ENCODE measurements at regions not wholly inside any gene's neighbourhood (a gene's known extent, or its start where the extent isn't known, plus 50 kb on each side); places are given as distances from the start of the nearest gene placed in this dataset.

DNA sequence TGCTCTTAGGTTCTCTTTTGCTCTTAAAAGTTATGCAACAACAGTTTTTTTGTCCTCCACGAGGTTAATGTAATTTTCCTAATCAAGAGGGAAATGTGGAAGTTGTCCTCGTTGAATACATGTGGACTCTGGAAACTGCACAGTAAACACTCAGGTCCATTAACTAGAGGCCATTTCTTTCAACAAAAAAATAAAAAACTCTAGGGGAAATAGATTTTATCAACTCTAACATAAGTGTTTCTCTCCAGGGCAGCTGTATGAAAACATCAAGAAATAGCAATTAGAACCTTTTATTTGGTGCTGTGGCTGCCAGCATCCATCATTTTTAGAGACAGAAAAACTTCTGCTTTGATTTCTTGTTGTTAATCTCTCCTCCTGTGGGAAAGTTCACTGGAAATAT, 288.6 kb downstream of the ICE1 start:
- no peak for DNase-seq

DNA sequence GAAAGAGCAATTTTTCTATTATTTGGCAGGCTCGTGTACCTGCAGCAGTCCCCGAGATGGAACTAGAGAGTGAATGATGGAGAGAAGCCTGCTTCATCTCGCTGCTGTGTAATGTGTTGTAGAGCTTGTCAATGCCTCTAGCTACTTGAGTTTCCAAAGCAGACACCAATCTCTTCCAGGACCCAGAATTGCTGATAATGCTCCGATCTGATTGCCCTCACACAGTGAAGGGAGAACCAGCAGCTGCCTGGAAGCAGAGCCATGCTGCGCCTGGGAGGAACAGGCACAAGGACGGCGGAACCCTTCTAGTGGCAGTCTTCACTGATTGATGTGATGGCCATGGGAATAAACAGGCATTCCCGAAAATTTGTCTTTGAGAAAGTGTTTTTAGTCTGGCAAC, 288.0 kb downstream of the ICE1 start:
- DNase-seq = no peak

DNA sequence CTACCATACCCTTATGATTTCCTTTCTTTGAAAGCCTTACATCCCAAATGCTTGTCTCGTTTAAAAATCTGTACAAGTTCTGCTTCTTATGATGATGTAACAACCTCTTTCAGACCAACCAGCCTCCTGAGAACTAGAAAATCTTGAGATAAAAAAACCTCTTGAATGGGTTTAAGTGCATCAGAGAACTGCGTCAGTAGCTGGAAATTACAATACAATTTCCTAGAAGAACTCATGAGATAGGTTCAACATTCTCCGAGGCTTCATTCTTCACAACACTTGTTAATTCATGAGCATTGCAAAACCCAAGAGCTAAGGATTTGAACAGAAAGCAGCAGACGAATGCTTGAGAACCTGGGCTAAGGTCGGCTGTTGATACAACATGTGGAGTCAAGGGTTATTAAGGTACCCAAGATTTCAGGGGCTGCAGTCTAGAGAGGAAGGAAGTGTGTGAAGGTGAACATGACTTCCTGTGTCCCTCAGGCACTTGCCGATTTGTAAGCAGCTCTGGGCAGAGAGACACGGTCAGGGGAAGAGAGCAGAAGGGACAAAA, 286.0 kb downstream of the ICE1 start:
- DNase-seq = no peak

DNA sequence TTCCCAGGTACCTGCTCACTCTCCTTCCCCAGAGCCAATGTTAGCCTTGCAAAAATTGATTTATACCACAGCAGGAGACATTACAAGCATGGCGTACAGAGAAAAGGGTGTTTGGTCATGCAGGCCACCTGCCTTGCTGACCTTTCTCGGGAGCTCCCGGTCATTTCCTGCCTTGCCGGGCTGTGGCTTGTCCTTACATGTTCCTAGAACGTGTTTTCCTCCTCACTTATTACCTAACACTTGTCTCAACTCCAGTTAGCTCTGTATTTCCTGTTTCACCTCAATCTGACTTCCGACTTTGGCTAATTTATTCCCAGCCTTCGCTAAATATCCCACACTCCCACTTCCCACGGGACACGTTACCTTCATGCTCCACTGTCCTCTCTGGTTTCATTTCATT, 282.5 kb downstream of the ICE1 start:
- no peak for DNase-seq

DNA sequence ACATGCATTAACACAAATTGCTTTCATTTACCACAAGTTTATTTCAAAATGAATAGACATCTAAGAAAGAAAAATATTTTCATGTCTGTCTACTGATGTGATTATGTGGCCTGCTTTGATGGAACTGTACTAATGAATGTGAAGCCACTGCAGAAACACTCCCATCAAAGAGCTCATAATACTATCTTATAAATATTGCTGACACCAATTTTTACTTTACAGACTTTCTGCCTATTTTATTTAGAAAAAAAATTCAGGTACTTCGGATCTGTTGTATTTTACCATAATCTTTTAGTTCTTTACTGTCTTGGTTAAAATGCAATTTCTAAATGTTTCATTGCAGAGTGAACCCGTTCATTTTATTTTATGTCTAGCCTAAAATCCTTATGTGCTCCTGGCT, 281.9 kb downstream of the ICE1 start:
- DNase-seq = no peak

DNA sequence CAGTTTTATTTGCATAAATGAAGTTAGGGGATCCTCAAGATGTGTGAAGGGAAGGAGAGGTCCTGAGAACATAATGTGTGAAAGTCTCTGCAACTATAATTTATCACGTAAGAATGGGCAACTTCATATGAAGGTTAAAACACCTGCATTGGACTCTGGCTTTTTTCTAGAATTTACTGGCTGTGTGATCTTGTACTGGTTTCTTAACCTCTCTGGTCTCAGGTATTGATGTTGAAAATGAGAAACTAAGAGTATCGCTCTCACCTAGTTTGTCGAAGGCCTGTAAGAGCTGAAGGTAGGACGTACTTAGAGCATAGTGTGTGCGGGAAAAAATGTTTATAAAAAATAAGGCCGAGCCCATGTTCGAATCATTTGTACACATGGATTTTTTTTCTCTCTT, 280.5 kb downstream of the ICE1 start:
- DNase-seq = no peak

DNA sequence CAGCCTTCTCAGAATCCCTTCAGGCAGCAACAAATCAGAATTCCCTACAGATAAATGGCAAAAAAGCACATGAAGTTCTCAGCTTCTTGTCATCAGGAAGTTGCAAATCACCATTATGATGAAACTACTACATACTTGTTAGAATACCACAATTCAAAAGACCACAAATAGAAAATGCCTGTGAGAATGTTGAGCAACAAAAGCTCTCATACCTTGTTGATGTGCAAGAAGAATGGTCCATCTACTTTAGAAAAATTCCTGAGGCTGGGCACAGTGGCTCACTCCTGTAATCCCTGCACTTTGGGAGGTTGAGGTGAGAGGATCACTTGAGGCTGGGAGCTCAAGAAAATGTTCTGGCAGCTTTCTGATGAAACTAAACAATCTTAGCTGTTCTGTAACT, 278.1 kb downstream of the ICE1 start:
- DNase-seq = no peak

DNA sequence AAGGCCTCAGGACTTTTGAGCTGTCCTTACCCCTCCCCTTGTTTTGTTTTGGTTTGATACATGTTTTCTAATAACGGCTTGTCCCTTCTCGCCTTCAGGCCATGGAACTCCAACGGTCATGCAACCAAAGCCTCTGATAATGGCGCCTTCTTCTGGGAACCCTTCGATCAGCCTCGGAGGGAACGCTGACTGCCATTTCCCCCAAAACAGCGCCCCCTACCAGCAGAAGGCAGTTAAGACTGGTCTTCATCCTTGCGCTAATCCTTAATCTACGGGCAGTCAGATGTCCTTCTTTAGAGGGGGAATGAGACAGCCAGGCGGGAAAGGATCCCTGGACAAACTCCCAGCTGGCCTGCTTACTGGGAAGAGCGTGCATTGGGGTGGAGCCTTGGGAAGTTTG, 276.6 kb downstream of the ICE1 start:
- peak; percentile 26 for DNase-seq

DNA sequence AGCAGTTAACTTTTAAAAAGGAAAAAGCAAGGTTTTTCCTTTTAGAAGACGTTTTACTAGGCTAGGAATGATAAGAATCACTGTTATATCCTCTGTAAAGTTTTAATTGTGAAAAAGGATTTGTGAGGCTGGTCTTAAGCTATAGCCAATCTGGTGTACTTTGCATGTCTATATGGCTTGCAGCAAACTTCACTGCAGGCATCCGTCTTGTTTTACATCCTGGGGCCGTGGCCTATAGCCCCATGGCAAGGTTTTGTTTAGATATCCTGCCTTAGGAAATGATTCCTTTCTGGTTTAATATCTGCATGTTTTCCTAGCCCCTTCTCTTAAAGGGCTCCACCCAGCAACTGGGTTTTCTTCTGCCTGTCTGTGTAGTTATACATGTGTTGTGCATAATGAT, 272.8 kb downstream of the ICE1 start:
- DNase-seq = no peak

DNA sequence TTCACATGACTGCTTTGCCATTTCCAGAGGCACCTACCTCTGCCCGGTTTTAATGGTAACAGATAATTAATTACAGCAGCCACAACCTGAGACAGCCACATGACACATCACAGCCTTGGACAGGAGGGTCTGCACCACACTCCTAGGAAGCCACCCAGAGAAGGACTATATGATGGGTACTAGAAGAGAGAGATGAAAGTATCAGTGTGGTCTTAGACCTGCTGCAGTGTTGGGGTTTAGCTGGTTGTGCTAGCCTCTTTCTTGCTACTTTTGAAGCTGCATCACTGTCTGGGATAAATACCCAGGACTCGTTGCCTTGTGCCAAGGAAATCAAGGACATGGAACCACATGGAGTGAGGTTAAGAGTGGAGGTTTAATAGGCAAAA, 266.4 kb downstream of the ICE1 start:
- no peak for DNase-seq

DNA sequence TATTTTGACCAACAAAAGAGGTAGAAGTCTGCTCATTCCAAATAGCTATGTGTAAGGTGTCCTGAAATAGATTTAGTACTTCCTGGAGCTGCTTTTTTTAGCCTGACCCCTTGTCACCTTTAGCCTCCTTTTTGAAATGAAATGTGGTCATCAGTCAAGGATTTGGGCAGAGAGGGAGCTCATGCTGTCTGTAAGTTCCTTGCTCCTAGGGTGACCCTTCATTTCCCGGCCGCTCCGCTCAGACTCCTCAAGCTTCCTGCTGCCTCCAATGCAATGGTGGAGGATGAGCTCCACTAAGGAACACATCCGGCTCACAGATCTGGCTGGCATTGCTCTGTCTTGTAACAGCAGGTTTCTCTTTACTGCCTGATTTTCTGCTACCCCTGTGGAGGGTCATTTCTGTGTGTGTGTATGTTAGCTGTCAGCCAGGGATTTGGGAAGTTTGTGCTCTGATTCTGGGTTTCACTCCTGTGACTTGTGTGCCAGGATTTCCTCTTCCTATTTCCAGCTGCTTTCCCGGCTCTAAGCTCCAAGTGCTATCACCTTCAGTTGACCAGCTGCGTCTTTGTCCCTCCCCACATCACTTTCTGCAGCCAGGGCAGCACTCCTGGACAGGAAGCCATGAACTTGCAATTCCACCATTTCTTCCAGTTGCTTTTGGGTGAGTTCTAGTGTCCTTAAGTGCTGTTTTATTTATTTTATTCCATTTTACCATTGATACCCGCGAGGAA, 265.9 kb downstream of the ICE1 start:
- no peak for DNase-seq

DNA sequence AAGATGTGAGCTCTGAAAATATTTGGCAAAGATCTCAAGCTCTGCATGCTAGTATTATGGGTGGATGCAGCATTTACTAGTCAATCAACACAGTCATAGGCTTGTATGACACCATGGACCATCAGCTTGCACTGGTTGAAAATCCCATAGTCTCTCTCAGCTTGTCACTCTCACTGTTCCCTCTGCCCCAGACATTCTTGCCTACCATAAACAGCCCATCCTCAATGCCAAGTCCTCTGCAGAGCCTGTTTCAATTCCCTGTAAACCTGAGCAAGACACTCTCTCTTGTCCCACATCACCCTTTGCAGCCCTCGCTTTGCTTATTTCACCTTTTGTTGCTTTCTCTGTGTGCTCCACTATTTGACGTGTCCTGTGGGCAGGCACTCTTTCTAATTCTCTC, 264.6 kb downstream of the ICE1 start:
- DNase-seq = no peak

DNA sequence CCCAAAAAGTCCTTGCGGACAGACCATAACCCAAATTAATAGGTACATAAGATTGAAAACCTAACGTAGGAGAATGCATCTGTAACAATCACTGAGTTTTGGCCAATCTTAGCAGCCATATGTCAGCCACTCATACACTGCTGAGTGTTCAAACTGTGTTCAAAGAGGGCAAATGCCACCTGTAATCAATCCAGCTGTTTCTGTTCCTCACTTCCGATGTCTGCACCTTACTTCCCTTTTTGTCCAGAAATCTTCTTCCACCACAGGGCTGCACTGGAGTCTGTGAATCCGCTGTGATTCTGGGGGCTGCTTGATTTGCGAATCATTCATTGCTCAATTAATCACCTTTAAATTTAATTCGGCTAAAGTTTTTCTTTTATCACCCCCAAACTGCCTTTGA, 263.9 kb downstream of the ICE1 start:
- DNase-seq = no peak

DNA sequence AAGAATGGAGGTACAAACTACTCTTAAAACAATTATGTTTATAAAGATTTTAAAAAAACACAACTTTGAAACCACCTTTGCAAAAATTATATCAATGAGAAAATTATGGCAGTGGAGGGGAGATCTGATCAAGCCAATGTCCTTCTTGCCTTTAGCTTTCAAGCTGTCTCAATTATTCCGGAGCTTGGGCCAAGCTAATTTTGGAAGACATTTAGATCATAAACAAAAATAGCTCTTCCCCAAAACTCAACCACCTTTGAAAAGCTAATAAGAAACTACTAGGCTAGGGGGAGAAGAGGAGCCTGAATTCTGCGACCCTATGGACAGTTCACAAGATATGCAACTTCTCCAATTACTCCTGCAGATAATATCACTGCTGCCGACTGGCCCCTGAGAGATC, 263.3 kb downstream of the ICE1 start:
- no peak for DNase-seq

DNA sequence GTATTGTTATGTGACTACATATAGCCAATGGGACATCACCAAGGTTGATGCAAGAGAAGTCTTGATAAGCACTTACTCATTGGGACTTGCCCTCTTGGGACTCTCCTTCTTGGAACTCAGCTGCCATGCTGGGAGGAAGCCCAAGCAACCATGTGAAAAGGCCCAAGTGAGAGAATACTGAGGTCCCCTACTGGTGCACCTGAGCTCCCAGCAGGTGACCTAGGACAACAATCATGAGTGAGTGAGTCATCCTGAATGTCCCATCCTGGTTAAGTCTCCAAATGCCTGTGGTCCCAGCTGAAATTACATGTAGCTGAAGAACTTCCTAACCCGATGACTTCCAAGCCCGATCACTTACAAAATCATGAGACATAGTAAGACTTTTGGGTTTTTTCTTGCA, 260.7 kb downstream of the ICE1 start:
- DNase-seq = no peak

DNA sequence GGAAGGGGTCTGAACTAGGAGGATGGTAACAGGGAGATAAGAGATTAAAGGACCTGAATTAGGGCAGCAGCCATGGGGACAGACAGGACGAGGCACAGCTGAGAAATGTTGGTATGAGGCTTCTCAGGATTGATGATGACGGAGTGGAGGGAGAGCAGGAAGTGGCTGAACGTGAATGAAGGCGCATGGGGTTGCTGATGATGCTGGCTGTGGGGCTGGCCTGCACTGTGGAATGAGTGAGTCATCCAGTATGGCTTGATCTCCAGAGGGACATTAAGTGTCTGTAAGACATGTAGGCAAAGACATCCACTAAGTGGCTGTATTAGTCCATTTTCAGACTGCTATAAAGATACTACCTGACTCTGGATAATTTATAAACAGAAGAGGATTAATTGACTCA, 256.4 kb downstream of the ICE1 start:
- no peak for DNase-seq

DNA sequence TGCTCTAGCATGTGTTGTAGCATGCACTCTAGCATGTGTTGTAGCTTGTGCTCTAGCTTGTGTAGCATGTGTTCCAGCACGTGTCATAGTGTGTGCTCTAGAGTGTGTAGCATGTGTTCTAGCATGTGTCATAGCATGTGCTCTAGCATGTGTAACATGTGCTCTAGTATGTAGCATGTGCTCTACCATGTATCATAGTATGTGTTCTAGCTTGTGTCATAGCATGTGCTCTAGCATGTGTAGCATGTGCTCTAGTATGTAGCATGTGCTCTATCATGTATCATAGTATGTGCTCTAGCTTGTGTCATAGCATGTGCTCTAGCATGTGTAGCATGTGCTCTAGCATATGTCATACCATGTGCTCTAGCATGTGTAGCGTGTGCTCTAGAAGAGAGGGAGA, 255.3 kb downstream of the ICE1 start:
- no peak for DNase-seq

DNA sequence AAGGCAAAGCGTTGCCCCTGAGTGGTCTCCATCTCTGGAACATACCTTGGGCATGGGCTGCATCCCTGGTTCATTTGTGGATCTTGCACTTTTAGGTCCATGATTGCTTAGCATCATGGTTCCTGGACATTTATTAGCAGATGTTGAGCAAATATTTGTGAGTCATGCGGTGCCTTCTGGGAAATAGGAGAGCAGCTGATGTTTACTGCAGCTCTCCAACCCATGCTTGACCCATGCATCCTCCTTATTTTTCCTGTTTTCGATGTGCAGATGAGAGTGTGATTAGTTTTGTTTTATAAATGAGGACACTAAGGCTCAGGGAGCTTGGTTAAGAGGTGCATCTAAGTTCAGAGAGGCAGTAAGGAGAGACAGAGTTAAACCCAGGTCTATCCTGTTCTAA, 253.7 kb downstream of the ICE1 start:
- DNase-seq = no peak

DNA sequence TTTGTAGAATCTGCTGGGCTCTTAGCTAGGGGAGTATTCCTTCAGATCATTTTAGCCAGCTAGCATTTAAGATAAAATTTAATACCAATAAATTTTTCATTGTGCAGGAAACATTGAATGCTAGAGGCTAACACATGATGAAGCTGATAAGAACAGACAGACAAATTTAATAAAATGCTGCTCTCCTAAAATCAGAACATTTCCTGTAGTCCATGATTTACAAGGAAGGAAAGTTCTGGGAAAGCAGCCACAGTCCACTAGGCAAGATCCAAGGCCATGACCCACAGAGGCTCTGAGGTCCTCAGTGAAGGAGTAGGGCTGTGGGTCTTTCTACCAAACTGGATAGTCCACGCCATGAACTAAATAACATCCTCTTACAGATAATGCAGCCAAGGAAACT, 253.0 kb downstream of the ICE1 start:
- DNase-seq = no peak

DNA sequence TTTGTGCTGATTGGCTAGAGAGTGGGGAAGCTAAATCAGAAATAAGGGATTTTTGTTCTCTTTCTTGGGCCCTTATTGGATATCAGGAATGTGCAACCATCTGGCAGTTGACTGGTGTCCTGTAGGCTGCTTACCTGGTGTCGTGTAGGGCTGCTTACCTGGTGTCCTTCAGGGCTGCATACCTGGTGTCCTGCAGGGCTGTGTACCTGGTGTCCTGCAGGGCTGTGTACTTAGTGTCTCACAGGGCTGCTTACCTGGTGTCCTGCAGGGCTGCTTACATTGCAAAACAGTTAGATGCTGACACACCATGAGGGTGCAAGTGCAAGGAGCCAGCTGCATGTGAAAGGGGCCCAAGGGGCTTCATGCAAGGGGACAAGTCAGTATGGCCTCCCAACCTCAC, 249.3 kb downstream of the ICE1 start:
- DNase-seq = no peak

DNA sequence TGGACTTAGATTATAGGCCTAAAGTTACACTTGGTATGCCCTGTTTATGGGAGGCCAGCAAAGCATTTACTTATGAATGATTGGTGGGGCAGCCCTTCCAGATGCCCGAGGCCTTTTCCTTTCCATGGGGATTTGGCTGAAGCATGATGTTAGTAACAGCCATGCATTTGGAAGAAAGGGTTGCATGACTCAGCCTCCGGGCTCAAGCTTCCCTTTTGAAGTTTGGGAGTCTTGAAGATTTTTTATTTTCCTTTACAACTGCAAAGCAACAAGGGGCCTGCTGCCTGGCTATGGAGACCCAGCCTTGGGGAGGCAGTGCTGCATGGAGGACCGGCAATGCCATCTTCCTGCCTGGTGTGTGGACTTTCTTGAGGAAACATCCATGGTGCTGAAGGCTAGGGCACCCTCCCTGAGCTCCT, 244.7 kb downstream of the ICE1 start:
- DNase-seq = no peak

DNA sequence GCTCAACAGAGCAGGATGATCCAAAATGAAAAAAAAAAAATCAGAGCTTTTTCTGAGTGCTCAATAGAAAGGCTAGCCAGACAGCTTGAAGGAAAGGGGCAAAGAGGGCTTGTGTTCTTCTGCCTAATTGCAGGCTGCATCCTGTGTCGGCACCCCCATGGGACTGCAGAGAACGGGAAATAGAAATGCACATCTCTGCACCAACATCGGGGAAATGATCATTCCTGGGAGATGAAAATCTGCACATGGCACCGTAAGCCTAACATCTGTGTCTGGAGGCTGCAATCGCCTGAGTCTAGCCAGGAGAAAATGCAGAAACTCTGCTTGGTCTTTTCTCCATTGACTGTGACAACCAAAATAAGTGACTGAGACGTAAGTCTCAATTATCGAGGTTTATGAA, 243.9 kb downstream of the ICE1 start:
- no peak for DNase-seq

DNA sequence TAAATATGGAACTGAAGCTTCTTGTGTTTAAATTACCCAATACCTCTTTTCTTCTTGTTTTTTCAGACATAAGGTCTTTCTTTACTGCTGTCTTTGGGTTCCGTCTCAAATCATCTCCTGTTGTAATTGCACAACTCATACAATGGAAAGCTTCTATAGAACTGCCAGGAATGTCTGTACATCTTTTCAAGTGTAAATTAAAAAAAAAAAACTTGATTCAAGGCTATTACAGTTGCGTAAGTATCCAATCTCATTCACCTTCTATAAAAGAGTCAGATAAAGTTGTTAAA, 243.5 kb downstream of the ICE1 start:
- DNase-seq = no peak

DNA sequence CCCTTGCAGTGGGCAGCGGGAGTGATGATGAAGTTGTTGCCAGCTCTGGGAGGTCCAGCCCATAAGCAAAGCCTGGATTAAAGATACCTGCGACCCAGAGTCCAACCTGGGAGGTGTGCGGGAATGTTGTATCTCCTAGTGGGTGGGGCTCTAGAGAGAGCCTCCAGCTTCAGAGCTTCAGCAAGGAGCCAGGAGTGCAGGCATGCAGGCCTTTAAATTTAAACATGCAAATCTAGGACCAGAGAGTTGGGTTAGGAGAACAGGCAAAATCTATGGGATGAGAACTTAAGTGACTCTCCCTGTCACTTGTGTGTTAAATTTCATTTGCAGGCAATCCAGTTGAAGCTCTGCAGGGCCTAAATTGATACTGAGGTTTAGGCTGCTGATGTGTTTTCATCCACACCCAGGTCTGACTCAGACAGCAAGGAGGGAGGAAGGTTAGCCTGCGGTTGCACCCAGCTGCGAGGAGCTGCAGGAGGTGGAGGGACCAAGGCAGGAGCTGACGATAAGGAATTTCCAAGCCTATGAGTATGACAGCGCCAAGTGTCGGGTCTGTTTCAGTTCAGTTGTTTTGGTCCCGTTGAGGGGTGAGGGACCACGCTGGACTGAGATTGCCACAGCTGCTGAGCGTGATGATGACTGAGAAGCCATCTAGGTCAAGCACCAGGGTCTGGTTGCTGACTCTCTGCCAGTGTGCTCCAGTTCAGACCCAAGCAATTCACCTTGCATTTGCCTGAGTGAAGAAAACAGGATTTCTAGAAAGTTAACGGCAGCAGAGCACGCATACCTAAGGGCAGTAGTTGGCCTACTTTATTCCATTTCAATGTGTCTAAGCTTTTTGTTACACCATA, 243.0 kb downstream of the ICE1 start:
- no peak for DNase-seq
